T-helper 2 cell treated with Interferon-gamma antibody and Interleukin-4, amounts not matched to agents 5 μg/mL and 100 μg/mL, for 36 hours (primary cell): ENCODE measurements at regions not wholly inside any gene's neighbourhood (a gene's known extent, or its start where the extent isn't known, plus 50 kb on each side); places are given as distances from the start of the nearest gene placed in this dataset.
"Not testable (repeated sequence)": the region's sequence is repeated elsewhere in the genome, so short reads cannot be mapped to it uniquely, and the experiment has no call there.

Source experiments
- DNase-seq: peaks from one replicate; pipeline ENCODE4 v3.0.0; 2021; ENCODE audit warnings: low spot score
- H3K27ac Mint-ChIP-seq: one replicate; pipeline ENCODE4 v1.8.0; 2021; ENCODE audit warnings: mild to moderate bottlenecking, mixed read lengths
- H3K27me3 Mint-ChIP-seq: one replicate; pipeline ENCODE4 v1.8.0; 2021; ENCODE audit warnings: low read depth, mixed read lengths
- H3K36me3 Mint-ChIP-seq: one replicate; pipeline ENCODE4 v1.8.0; 2021; ENCODE audit warnings: low read depth, mixed read lengths
- H3K4me1 Mint-ChIP-seq: one replicate; pipeline ENCODE4 v1.8.0; 2021; ENCODE audit warnings: low read depth, mixed read lengths
- H3K4me3 Mint-ChIP-seq: one replicate; pipeline ENCODE4 v1.8.0; 2022; ENCODE audit warnings: mild to moderate bottlenecking, moderate library complexity, mixed read lengths
- H3K9me3 Mint-ChIP-seq: one replicate; pipeline ENCODE4 v1.8.0; 2021; ENCODE audit warnings: mixed read lengths

DNA sequence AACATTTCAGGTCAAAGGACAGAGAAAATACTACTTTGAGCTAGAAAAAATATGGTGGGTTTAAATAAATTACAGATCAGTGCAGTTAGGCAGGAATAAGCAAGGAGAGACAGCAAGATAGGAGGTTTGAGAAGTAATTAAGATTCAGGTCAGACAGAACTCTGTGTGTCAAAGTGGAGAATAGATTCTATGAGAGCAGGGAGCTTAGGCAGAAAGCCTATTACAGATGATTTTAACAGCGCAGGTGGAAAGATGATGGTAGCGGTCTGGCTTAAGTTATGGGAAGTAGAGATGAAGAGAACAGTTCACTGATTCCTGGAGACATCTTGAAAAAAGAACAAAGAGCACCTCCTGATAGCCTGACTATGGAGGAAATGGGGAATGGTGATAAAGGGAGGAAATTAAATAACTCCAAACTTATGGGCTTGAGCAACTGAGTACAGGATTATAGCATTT, 106.0 kb downstream of the APIP start:
- H3K4me3 Mint-ChIP-seq = peak overlapping the region; percentile 2
- no peak for DNase-seq
- H3K36me3 Mint-ChIP-seq = peaks cover 10% of the 10 kb centered on the region
- peaks cover 14% of the 10 kb centered on the region for H3K4me1 Mint-ChIP-seq
- H3K27ac Mint-ChIP-seq = no peak overlapping the region
- peaks cover 29% of the 10 kb centered on the region for H3K27me3 Mint-ChIP-seq
- H3K9me3 Mint-ChIP-seq = peaks cover 41% of the 10 kb centered on the region

DNA sequence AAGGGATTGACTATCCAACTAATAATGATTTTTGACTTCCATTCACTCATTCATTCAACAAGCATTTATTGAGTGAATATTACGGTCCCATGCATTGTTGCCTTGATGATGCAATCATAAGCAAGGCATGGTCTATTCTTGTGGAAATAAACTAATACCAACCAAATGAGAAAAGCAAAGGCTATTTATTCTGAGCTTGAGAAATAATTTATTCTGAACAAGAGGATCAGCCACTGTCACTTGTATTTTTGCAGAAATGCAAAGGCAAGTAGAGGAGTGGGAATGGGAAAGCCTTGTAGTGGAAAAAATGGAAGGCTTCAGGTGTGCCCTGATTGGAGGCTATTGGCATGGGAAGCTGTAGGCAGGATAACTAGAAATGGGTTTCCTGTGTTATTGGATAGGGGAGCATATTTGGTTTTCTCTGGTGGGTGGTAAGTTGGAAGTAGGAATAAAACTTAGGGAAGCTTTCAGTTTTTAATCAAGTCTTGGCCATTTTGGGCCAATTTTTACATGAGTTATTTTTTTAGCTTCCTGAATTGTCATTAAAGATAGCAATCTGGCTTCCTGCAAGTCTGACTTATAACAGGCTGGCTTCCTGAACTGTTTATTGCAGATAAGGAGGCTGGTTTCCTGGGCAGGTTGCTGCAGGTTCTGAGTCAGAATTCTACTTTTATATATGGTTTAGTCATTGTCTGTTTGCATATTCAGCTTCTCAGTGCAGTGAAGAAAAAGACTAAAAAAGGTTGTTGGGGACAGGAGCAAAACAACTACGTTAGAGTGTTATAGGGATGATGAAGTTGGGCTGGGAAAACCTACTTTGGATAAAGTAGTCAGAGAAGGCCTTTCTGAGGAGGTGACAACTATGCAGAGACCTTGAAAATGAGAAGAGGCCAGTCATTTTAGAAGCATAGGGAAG, 106.7 kb downstream of the APIP start:
- Mint-ChIP-seq H3K4me1 (peaks cover 14% of the 10 kb centered on the region), H3K4me3 (peak overlapping the region; percentile 2), H3K36me3 (peaks cover 10% of the 10 kb centered on the region), H3K27ac (peak overlapping the region; percentile 11), H3K9me3 (peaks cover 38% of the 10 kb centered on the region), H3K27me3 (peaks cover 31% of the 10 kb centered on the region)
- DNase-seq = no peak

DNA sequence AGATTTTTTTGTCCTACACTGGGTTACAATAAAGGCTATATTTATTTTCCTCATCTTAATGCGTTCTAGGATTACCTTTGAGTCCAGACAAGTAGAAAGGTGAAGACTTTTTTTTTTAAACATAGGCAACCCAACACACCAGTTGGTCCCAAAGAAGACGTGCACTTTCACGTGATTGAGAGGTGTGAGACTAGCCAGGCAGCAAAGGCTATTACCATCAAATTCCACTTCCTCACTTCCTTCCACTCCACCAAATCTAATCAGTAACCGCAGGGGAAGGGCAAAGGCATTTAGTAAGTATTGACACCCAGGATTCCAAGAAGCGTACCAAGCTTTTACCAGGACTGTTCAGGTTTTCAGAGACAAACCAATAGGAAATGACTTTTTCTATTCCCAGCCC, 109.3 kb downstream of the APIP start:
- Mint-ChIP-seq H3K4me1 (peaks cover 14% of the 10 kb centered on the region), H3K4me3 (no peak overlapping the region), H3K9me3 (peaks cover 26% of the 10 kb centered on the region), H3K27me3 (peaks cover 42% of the 10 kb centered on the region), H3K36me3 (peaks cover 10% of the 10 kb centered on the region), H3K27ac (no peak overlapping the region)
- no peak for DNase-seq

DNA sequence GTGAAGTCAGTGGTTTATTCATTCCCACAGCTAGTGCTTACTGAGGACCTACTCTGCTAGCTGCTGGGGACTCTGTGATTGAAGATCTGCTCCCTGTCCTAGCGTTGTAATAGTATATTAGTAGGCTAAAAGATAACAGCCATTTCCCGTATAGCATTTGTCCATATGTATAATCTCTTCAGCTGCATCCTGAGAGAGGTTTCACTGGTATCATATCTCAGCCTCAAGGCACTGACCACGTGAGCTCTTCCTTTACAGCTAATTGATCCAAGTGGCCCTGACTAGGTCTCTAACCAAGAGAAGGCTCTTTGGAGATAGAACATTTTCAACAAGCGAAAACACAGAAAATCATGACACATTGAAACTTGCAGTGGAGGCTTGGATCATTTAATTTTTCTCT, 110.2 kb downstream of the APIP start:
- peaks cover 14% of the 10 kb centered on the region for H3K4me1 Mint-ChIP-seq
- H3K27ac Mint-ChIP-seq = no peak overlapping the region
- H3K9me3 Mint-ChIP-seq = peaks cover 26% of the 10 kb centered on the region
- H3K4me3 Mint-ChIP-seq = no peak overlapping the region
- DNase-seq = no peak
- peaks cover 10% of the 10 kb centered on the region for H3K36me3 Mint-ChIP-seq
- peaks cover 50% of the 10 kb centered on the region for H3K27me3 Mint-ChIP-seq

DNA sequence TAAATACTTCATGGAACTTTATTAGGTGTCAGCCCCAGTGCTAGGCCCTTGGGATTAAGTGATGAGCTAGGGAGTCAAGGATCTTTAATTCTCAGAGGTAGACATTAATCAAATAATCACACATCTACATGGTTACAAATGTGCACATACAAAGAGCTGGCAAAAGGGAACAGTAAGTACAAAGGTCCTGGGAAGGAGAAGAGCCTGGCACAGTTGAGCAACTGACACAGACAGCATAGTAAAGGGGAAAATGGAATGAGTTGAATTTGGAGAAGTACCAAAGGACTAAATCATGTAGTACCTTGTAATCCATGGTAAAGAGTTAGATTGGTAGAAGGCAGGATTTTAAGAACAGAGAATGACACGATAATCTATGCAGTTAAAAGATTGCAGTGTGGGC, 116.3 kb downstream of the APIP start:
- H3K36me3 Mint-ChIP-seq = no peaks in the 10 kb centered on the region
- H3K4me1 Mint-ChIP-seq = no peaks in the 10 kb centered on the region
- peaks cover 37% of the 10 kb centered on the region for H3K27me3 Mint-ChIP-seq
- H3K4me3 Mint-ChIP-seq = no peak overlapping the region
- no peak overlapping the region for H3K27ac Mint-ChIP-seq
- no peaks in the 10 kb centered on the region for H3K9me3 Mint-ChIP-seq
- no peak for DNase-seq

DNA sequence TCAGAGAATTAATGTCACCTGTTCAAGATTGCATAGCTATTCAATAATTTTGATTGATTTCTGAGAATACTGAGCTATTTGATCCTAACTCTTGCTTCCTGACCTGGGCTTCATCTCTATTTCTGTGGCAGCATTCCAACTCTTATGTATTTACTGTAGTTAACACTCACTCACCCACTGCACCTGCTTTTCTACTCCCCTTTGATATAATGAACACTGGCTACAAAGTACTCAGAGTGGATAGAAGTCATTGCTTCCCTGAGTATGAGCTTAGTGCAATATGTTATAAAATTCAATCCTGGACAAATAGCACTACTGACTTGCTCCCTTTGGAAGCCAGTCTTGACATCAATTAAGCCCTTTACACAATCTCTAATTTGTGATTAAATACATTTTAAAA, 117.2 kb downstream of the APIP start:
- Mint-ChIP-seq H3K27ac (no peak overlapping the region), H3K9me3 (no peaks in the 10 kb centered on the region), H3K4me3 (no peak overlapping the region), H3K4me1 (no peaks in the 10 kb centered on the region), H3K27me3 (peaks cover 37% of the 10 kb centered on the region), H3K36me3 (no peaks in the 10 kb centered on the region)
- DNase-seq = no peak

DNA sequence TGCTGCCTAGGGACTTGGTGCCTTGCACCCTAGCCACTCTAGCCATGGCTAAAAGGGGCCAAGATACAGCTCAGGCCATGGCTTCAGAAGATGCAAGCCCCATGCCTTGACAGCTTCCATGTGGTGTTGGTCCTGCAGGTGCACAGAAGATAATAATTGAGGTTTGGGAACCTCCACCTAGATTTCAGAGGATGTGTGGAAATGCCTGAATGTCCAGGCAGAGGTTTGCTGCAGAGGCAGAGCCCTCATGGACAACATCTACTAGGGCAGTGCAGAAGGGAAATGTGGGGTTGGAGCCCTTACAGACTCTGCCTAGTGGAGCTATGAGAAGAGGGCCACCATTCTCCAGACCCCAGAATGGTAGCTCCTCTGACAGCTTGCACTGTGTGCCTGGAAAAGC, 118.7 kb downstream of the APIP start:
- peaks cover 30% of the 10 kb centered on the region for H3K27me3 Mint-ChIP-seq
- H3K4me3 Mint-ChIP-seq, DNase-seq, H3K36me3 Mint-ChIP-seq, H3K27ac Mint-ChIP-seq, H3K9me3 Mint-ChIP-seq, H3K4me1 Mint-ChIP-seq: not testable (repeated sequence)

DNA sequence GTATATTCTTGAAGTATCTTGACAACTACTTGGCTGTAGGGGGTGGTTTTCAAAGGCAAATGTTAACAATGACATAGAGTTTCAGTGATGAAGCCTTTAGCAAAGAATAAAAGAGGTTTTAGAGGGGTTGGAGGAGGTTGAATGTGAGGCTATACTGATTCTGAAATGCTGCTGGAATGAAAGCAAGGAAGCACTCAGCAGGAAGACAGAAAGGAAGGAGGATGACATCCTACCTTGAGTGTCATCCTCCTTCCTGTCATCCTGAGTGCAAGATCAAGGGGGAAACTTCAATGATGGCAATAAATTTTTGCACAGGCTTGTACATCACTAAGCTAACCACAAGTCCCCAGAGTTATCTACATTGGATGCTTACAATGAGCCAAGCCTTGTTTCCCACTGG, 120.5 kb downstream of the APIP start:
- peaks cover 5% of the 10 kb centered on the region for H3K4me1 Mint-ChIP-seq
- no peak overlapping the region for H3K27ac Mint-ChIP-seq
- no peaks in the 10 kb centered on the region for H3K36me3 Mint-ChIP-seq
- DNase-seq = no peak
- H3K4me3 Mint-ChIP-seq = no peak overlapping the region
- no peaks in the 10 kb centered on the region for H3K9me3 Mint-ChIP-seq
- H3K27me3 Mint-ChIP-seq = peaks cover 19% of the 10 kb centered on the region

DNA sequence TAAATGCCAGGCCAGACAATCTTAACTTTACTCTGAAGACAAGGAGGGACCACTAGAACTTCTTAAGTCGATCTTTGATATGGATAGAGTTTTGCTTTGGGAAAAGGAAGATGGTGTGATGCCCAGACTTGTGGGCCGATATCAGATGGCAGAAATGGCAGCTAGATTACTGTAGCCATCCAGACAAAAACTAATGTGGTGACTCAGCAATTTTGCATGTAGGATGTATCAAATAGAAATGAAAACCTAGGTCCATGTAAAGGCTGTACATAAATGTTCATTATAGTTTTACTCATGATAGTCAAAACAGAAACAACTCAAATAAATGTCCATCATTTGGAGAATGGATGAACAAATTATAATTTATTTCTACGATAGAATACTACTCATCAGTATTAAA, 121.5 kb downstream of the APIP start:
- H3K4me1 Mint-ChIP-seq = peaks cover 5% of the 10 kb centered on the region
- peaks cover 3% of the 10 kb centered on the region for H3K9me3 Mint-ChIP-seq
- no peak overlapping the region for H3K4me3 Mint-ChIP-seq
- no peaks in the 10 kb centered on the region for H3K36me3 Mint-ChIP-seq
- H3K27me3 Mint-ChIP-seq = peaks cover 12% of the 10 kb centered on the region
- H3K27ac Mint-ChIP-seq = no peak overlapping the region
- no peak for DNase-seq

DNA sequence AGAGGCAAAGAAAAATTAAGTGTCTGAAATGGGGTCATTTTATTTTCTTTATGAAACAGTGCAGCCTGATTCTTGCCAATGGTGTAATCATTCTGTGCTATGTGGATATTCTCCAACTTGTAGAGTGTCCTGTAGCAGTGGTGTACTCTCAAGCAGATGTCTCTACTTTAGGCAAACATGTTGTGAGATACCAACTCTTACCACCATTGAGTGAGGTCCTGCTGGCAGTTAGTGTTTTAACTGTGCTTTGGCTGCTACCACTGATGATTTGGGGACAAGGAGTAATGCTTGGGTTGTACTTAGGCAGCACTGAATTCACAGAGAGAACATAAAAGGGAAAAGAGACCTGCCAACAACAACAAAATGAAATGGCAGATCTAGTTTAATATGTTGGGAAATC, 122.5 kb downstream of the APIP start:
- peaks cover 5% of the 10 kb centered on the region for H3K9me3 Mint-ChIP-seq
- no peak overlapping the region for H3K27ac Mint-ChIP-seq
- no peak for DNase-seq
- H3K4me1 Mint-ChIP-seq = peaks cover 5% of the 10 kb centered on the region
- no peaks in the 10 kb centered on the region for H3K36me3 Mint-ChIP-seq
- H3K27me3 Mint-ChIP-seq = peaks cover 9% of the 10 kb centered on the region
- H3K4me3 Mint-ChIP-seq = no peak overlapping the region

DNA sequence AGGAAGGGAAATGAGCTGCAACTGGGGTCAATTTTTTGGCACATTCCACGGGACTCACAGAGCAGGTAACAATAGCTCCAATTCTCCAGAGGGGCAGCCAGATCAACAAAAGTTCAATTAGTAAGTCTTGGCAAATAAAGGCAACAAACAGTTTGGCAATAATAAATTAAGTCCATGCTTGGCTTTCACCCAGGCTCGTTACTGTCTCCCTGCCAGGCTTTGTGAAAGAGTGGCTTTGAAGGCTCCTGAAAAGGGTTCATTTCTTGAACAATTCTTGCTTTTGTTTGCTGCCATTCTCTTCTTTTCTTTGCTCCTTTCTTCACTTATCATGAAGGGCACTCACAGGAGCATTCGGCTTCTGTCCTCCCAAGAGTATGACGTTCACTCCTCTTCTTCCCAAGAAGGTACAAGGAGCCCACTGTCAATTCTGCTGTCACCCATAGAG, 123.3 kb downstream of the APIP start:
- Mint-ChIP-seq H3K27me3 (peaks cover 9% of the 10 kb centered on the region), H3K9me3 (peaks cover 5% of the 10 kb centered on the region), H3K4me3 (no peak overlapping the region), H3K4me1 (peaks cover 5% of the 10 kb centered on the region), H3K27ac (no peak overlapping the region), H3K36me3 (no peaks in the 10 kb centered on the region)
- no peak for DNase-seq

DNA sequence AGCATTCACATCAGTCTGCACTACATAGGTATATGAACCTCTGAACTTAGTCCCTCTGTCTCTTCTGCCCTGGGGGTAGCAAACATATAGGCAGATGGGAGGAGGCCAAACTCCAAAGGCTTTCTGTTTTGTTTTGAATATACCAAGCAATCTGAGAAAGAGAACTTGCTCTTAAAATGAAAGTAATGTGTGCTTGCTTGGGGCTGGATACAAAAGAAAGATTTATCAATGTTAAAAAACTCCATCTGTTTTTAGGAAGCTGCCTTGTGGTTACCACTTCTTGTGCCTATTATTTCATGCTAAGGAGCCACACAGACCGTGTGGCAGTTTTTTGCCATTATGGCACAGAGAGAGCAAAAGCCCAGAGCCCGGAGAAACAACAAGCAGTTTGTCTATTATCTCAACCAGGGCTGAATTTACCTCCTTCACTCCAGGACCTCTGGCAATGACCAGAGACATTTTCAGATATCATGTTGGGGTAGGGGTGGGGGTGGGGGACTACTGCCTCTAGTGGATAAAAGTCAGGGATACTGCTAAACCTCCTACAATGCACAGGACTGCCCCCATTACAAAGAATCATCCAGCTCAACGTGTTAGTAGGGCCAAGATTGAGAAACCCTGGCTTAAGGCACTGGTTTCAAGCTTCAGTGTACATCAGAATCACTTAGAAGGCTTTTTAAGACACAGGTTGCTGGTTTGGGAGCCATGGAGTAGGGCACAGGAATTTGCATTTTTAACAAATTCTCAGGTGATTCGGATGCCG, 124.2 kb downstream of the APIP start:
- H3K36me3 Mint-ChIP-seq = no peaks in the 10 kb centered on the region
- peak overlapping the region; percentile 19 for H3K4me3 Mint-ChIP-seq
- H3K9me3 Mint-ChIP-seq = peaks cover 5% of the 10 kb centered on the region
- H3K27ac Mint-ChIP-seq = no peak overlapping the region
- peaks cover 5% of the 10 kb centered on the region for H3K4me1 Mint-ChIP-seq
- no peak for DNase-seq
- H3K27me3 Mint-ChIP-seq = peaks cover 9% of the 10 kb centered on the region

DNA sequence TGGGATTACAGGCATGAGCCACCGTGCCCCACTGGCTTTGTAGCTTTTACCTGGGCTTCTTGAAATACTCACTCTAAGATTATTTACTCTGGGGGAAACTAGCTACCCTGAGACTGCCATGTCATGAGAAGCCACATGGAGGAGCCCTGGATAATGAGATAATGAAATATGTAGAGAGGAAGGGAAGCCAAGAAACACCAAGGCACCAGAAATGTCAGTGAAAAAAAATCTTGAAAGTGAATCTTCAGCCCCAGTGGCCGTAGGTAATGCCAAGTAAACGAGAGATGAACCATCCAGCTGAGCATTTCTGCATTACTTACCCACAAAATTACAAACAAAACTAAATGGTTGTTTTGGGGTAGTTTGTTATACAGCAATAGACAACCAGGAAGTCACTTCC, 125.6 kb downstream of the APIP start:
- no peak overlapping the region for H3K27ac Mint-ChIP-seq
- no peak for DNase-seq
- H3K27me3 Mint-ChIP-seq = peaks cover 10% of the 10 kb centered on the region
- peaks cover 5% of the 10 kb centered on the region for H3K4me1 Mint-ChIP-seq
- H3K36me3 Mint-ChIP-seq = no peaks in the 10 kb centered on the region
- no peak overlapping the region for H3K4me3 Mint-ChIP-seq
- peaks cover 5% of the 10 kb centered on the region for H3K9me3 Mint-ChIP-seq

DNA sequence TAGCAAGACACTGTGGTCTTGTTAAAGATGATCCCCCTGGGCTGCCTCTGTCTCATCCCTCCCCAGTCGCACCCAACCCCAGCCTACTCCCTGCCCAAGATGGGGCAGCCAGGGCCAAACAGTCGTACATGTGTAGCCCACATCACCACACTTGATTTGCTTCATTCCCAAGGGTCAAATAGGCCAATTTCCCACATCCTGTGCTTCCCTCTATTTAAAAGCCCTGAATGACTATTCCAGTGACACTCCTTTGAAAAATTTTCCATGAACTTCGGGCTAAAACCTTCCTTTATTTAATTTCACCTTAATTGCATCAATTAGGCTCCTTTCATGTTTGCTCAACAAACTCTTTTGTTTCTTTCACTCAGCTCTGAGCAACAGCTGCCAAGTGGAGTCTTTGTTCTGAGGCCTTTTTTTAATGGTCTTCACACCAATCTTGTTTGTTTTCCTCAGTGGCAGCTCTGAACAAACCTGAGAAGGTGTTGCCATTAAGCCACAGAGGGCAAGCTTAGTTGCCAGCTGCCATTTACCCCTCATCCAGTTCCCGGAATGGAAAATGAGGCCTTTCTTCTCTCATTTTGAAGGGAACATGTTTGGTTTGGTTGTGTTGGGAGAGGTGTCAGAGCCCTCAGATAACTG, 126.9 kb downstream of the APIP start:
- Mint-ChIP-seq H3K4me3 (no peak overlapping the region), H3K27me3 (peaks cover 10% of the 10 kb centered on the region), H3K27ac (no peak overlapping the region), H3K4me1 (peaks cover 5% of the 10 kb centered on the region), H3K9me3 (peaks cover 5% of the 10 kb centered on the region), H3K36me3 (no peaks in the 10 kb centered on the region)
- DNase-seq = no peak
